A673 (cell line): ENCODE measurements at regions not wholly inside any gene's neighbourhood (a gene's known extent, or its start where the extent isn't known, plus 50 kb on each side); places are given as distances from the start of the nearest gene placed in this dataset.

Experiments
- BruUV-seq: library from RNA; stranded (reverse); fragments of 400-500 nt; replicated peaks from 2 replicates; lab custom pipeline; 2021; lab: Mats Ljungman, UMichigan
- CTCF ChIA-PET: fragments of 300-600 bp; sonication (Branson Sonifier 250); formaldehyde crosslinking; loops from one replicate; lab custom pipeline; 2022; ENCODE audit warnings: antibody characterized with exemption; lab: Charles Lee
- POLR2A ChIA-PET: fragments of 300-600 bp; sonication (Branson Sonifier 250); formaldehyde crosslinking; loops from one replicate; lab custom pipeline; 2022; ENCODE audit warnings: antibody characterized with exemption; ENCODE audit not compliant: low non-redundant PET; lab: Charles Lee
- DNase-seq: peaks from one replicate; pipeline ENCODE4 v3.0.0-alpha.2; 2015; ENCODE audit warnings: low spot score
- H3K27ac ChIP-seq: fragments of 200-600 bp; sonication (generic); 2 replicates; pipeline ENCODE4 v1.5.1; 2016; ENCODE audit warnings: mixed run types, low read depth, mild to moderate bottlenecking, mixed read lengths, antibody characterized with exemption, low read length; ENCODE audit not compliant: poor library complexity, severe bottlenecking
- H3K27me3 ChIP-seq: fragments of 200-600 bp; sonication (generic); replicated peaks from 2 replicates; pipeline ENCODE4 v1.6.1; 2017; ENCODE audit warnings: mixed run types, low read depth, mild to moderate bottlenecking, mixed read lengths, antibody characterized with exemption, low read length; ENCODE audit not compliant: insufficient read depth, poor library complexity
- H3K36me3 ChIP-seq: fragments of 200-600 bp; sonication (generic); 2 replicates; pipeline ENCODE4 v1.6.1; 2016; ENCODE audit warnings: mixed run types, mild to moderate bottlenecking, mixed read lengths, antibody characterized with exemption, low read length; ENCODE audit not compliant: insufficient read depth, poor library complexity, severe bottlenecking
- H3K4me1 ChIP-seq: fragments of 200-600 bp; sonication (generic); 2 replicates; pipeline ENCODE4 v1.6.1; 2017; ENCODE audit warnings: mixed run types, mild to moderate bottlenecking, mixed read lengths, antibody characterized with exemption, low read length; ENCODE audit not compliant: insufficient read depth, poor library complexity, severe bottlenecking
- H3K4me3 ChIP-seq: fragments of 200-600 bp; sonication (generic); 2 replicates; pipeline ENCODE4 v1.5.1; 2016; ENCODE audit warnings: low read depth, mixed run types, mild to moderate bottlenecking, mixed read lengths, low read length; ENCODE audit not compliant: poor library complexity, severe bottlenecking
- H3K9me3 ChIP-seq: fragments of 200-600 bp; sonication (generic); 2 replicates; pipeline ENCODE4 v1.6.1; 2016; ENCODE audit warnings: mixed run types, low read depth, mild to moderate bottlenecking, mixed read lengths, antibody characterized with exemption, low read length; ENCODE audit not compliant: poor library complexity, severe bottlenecking
- EZH2 ChIP-seq: fragments of 200-600 bp; sonication (generic); IDR thresholded peaks from 2 replicates; pipeline ENCODE4 v1.6.1; 2017; ENCODE audit warnings: borderline replicate concordance, low read depth, mild to moderate bottlenecking, mixed read lengths, antibody characterized with exemption, low read length; ENCODE audit not compliant: poor library complexity, severe bottlenecking
- intact Hi-C: fragments of 100-400 bp; cut with micrococcal nuclease; formaldehyde crosslinking; loops from one replicate; pipeline ENCODE4 v1.10.0; 2022; ENCODE audit not compliant: unreplicated experiment
- TF ChIP-seq, protein P1 (sequence below): fragments of 300-800, 200-600 bp; sonication (generic); conservative IDR thresholded peaks from 2 replicates; pipeline ENCODE4 v1.5.1; 2017; ENCODE audit warnings: low read depth, mild to moderate bottlenecking, antibody characterized with exemption, low read length, moderate library complexity, mixed read lengths

DNA sequence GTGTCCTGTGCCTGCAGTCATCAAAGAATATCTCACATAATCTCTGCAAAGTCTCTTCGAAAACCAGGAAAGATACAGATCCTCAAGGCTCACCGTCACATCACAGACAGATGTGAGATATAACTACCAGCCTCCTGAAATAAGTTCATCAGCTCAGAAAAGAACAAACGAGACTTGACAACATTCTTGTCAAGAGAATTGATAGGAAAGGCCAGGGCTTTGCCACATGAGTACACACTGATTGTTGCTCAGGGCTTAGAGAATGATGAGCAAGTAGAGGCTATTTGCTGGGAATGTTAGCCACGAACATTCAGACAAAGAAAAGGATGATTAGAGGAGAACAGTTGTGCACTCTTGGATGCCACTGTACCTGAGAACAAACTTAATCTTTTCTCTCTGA lies 535.1 kb downstream of the ELAVL2 start:
- ChIA-PET POLR2A (no interaction called here), CTCF (no interaction called here)
- BruUV-seq = no TSS peak
- Histone ChIP-seq H3K27ac (no peak overlapping the region), H3K4me1 (no peaks in the 10 kb centered on the region), H3K27me3 (no peaks in the 10 kb centered on the region), H3K9me3 (no peaks in the 10 kb centered on the region), H3K4me3 (no peak overlapping the region), H3K36me3 (no peaks in the 10 kb centered on the region)
- TF ChIP-seq EZH2 = no peak
- TF ChIP-seq, protein P1, sequence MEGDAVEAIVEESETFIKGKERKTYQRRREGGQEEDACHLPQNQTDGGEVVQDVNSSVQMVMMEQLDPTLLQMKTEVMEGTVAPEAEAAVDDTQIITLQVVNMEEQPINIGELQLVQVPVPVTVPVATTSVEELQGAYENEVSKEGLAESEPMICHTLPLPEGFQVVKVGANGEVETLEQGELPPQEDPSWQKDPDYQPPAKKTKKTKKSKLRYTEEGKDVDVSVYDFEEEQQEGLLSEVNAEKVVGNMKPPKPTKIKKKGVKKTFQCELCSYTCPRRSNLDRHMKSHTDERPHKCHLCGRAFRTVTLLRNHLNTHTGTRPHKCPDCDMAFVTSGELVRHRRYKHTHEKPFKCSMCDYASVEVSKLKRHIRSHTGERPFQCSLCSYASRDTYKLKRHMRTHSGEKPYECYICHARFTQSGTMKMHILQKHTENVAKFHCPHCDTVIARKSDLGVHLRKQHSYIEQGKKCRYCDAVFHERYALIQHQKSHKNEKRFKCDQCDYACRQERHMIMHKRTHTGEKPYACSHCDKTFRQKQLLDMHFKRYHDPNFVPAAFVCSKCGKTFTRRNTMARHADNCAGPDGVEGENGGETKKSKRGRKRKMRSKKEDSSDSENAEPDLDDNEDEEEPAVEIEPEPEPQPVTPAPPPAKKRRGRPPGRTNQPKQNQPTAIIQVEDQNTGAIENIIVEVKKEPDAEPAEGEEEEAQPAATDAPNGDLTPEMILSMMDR = no peak
- intact Hi-C loops = no loop called here
- no peak for DNase-seq

DNA sequence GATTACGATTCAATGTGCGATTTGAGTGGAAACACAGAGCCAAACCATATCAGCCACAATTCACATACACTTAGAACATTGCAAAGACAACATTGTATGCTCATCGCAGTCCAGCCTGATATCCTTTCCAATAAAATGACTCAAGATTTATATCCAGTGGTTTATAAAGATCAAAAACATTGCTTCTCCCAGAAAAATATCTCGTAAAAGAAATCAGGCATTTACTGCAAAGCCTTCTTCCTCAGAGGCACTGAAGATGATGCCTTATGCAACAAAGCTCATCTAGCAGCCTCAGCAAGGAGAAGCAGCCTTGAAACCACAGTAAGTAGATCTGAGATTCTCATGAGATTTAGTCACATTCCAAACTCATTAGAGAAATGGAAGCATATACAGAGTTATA lies 523.8 kb downstream of the ELAVL2 start:
- TF ChIP-seq EZH2 = no peak
- TF ChIP-seq, protein P1 = no peak
- CTCF ChIA-PET = no interaction called here

DNA sequence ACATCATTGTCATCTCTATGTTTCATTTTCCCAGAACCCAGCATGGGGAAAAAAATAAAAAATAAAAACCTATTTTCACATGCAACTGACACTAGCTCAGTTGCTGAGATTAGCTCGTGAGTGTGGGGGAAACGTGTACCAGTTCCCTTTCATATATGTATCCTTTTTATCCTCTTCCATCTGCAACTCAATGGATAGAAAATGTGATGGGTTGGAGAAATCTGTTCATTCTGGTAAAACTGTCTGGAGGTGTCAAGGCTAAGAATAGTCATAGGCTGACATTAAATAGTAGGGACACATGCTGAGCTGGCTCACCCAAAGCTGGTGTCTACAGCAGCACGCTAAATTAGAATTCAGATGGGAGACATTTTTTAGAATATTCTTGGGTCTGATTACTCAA lies 519.3 kb downstream of the ELAVL2 start:
- H3K4me1 ChIP-seq = no peaks in the 10 kb centered on the region
- H3K27ac ChIP-seq = no peak overlapping the region
- DNase-seq = no peak
- no peak for TF ChIP-seq EZH2
- TF ChIP-seq, protein P1 = no peak
- ChIA-PET CTCF (no interaction called here), POLR2A (no interaction called here)
- no TSS peak for BruUV-seq
- no peaks in the 10 kb centered on the region for H3K36me3 ChIP-seq
- no peaks in the 10 kb centered on the region for H3K27me3 ChIP-seq
- intact Hi-C loops = no loop called here
- H3K4me3 ChIP-seq = no peak overlapping the region
- H3K9me3 ChIP-seq = no peaks in the 10 kb centered on the region

More for the DNA sequence above, 523.8 kb downstream of the ELAVL2 start:
- H3K4me1 ChIP-seq = no peaks in the 10 kb centered on the region
- POLR2A ChIA-PET = no interaction called here
- intact Hi-C loops = no loop called here
- H3K27ac ChIP-seq = no peak overlapping the region
- BruUV-seq = no TSS peak
- H3K27me3 ChIP-seq = no peaks in the 10 kb centered on the region
- DNase-seq = no peak
- H3K4me3 ChIP-seq = no peak overlapping the region
- no peaks in the 10 kb centered on the region for H3K36me3 ChIP-seq
- H3K9me3 ChIP-seq = no peaks in the 10 kb centered on the region
